ENCODE measurements at regions not wholly inside any gene's neighbourhood (a gene's known extent, or its start where the extent isn't known, plus 50 kb on each side); places are given as distances from the start of the nearest gene placed in this dataset.
"Not testable (repeated sequence)": the region's sequence is repeated elsewhere in the genome, so short reads cannot be mapped to it uniquely, and the experiment has no call there.

DNA sequence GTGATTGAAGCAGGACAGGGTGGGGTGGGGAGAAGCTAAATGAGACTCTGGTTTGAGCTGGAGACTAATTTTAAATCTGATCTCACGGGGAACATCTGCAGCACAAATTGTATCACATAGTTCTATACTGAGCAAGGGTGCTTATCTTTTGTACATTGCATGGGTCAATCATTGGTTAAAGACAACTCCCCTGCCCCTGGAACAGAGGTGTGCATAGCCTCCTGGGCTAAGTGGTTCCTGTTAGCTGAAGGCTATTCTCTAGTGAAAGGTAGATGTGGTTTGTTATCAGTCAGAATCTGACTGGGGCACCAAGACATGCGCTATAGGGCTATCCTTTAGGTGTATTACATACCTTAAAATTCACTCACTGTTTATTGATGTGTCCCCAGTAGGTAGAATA, 103.9 kb upstream of the KITLG start:
- Histone ChIP-seq H3K36me3 (ENCODE audit: control insufficient read depth in 1 of 2, insufficient read depth in 2 of 2, low read length in 2 of 2) (no peaks in the 10 kb centered on the region), H3K27ac (ENCODE audit: low read length) (no peak overlapping the region), H3K27me3 (ENCODE audit: low read depth, low read length) (no peaks in the 10 kb centered on the region), H3K9me3 (ENCODE audit: control insufficient read depth in 1 of 2, low read length in 2 of 2) (no peaks in the 10 kb centered on the region), H3K4me1 (ENCODE audit: control insufficient read depth in 1 of 2, insufficient read depth in 2 of 2, low read length in 2 of 2) (no peaks in the 10 kb centered on the region), H3K4me3 (ENCODE audit: low read depth in 1 of 2, low read length in 2 of 2) (no peak overlapping the region)

DNA sequence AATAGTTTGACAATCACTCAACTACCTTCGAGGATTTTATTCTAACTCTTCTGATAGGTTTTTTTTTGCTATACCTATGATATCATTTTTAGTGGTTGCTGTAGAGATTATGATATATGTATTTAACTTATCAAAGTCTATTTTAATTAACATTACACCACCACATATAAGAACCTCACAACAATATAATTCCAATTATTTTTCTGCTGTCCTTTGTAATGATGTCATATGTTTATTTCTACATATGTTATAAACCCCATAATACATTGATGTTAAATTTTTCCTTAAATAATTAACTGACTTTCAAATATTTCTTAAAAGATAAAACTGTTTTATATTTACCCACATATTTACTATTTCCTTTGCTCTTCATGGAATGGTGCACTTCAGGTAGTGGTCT, 103.4 kb upstream of the KITLG start:
- H3K4me1 ChIP-seq (ENCODE audit: control insufficient read depth in 1 of 2, insufficient read depth in 2 of 2, low read length in 2 of 2) = no peaks in the 10 kb centered on the region
- no peak overlapping the region for H3K4me3 ChIP-seq (ENCODE audit: low read depth in 1 of 2, low read length in 2 of 2)
- H3K27me3 ChIP-seq (ENCODE audit: low read depth, low read length) = no peaks in the 10 kb centered on the region
- no peaks in the 10 kb centered on the region for H3K36me3 ChIP-seq (ENCODE audit: control insufficient read depth in 1 of 2, insufficient read depth in 2 of 2, low read length in 2 of 2)
- no peaks in the 10 kb centered on the region for H3K9me3 ChIP-seq (ENCODE audit: control insufficient read depth in 1 of 2, low read length in 2 of 2)
- H3K27ac ChIP-seq (ENCODE audit: low read length) = no peak overlapping the region

GRCh38 chr12:88681271-88681670, 101.0 kb upstream of the KITLG start:
- no peaks in the 10 kb centered on the region for H3K4me1 ChIP-seq (ENCODE audit: control insufficient read depth in 1 of 2, insufficient read depth in 2 of 2, low read length in 2 of 2)
- H3K27me3 ChIP-seq (ENCODE audit: low read depth, low read length) = no peaks in the 10 kb centered on the region
- no peak overlapping the region for H3K4me3 ChIP-seq (ENCODE audit: low read depth in 1 of 2, low read length in 2 of 2)
- no peaks in the 10 kb centered on the region for H3K36me3 ChIP-seq (ENCODE audit: control insufficient read depth in 1 of 2, insufficient read depth in 2 of 2, low read length in 2 of 2)
- H3K27ac ChIP-seq (ENCODE audit: low read length) = no peak overlapping the region
- no peaks in the 10 kb centered on the region for H3K9me3 ChIP-seq (ENCODE audit: control insufficient read depth in 1 of 2, low read length in 2 of 2)

- Histone ChIP-seq H3K27me3 (ENCODE audit: low read depth, low read length) (no peaks in the 10 kb centered on the region), H3K4me3 (ENCODE audit: low read depth in 1 of 2, low read length in 2 of 2) (no peak overlapping the region), H3K4me1 (ENCODE audit: control insufficient read depth in 1 of 2, insufficient read depth in 2 of 2, low read length in 2 of 2) (no peaks in the 10 kb centered on the region), H3K27ac (ENCODE audit: low read length) (no peak overlapping the region), H3K36me3 (ENCODE audit: control insufficient read depth in 1 of 2, insufficient read depth in 2 of 2, low read length in 2 of 2) (no peaks in the 10 kb centered on the region), H3K9me3 (ENCODE audit: control insufficient read depth in 1 of 2, low read length in 2 of 2) (no peaks in the 10 kb centered on the region)
Measured at GRCh38 chr12:88677464-88677863, 97.2 kb upstream of the KITLG start.

GRCh38 chr12:88667615-88668014, 87.3 kb upstream of the KITLG start:
- not testable (repeated sequence) for H3K4me1 ChIP-seq (ENCODE audit: control insufficient read depth in 1 of 2, insufficient read depth in 2 of 2, low read length in 2 of 2); H3K27ac ChIP-seq (ENCODE audit: low read length); H3K36me3 ChIP-seq (ENCODE audit: control insufficient read depth in 1 of 2, insufficient read depth in 2 of 2, low read length in 2 of 2); H3K4me3 ChIP-seq (ENCODE audit: low read depth in 1 of 2, low read length in 2 of 2); H3K9me3 ChIP-seq (ENCODE audit: control insufficient read depth in 1 of 2, low read length in 2 of 2); H3K27me3 ChIP-seq (ENCODE audit: low read depth, low read length)

- H3K36me3 ChIP-seq (ENCODE audit: control insufficient read depth in 1 of 2, insufficient read depth in 2 of 2, low read length in 2 of 2) = no peaks in the 10 kb centered on the region
Measured at GRCh38 chr12:88665071-88665470, 84.8 kb upstream of the KITLG start.

GRCh38 chr12:88662961-88663360, 82.7 kb upstream of the KITLG start:
- Histone ChIP-seq H3K4me1 (ENCODE audit: control insufficient read depth in 1 of 2, insufficient read depth in 2 of 2, low read length in 2 of 2) (peaks cover 0 to 9% of the 10 kb centered on the region in 2 donors), H3K27ac (ENCODE audit: low read length) (no peak overlapping the region), H3K36me3 (ENCODE audit: control insufficient read depth in 1 of 2, insufficient read depth in 2 of 2, low read length in 2 of 2) (no peaks in the 10 kb centered on the region), H3K27me3 (ENCODE audit: low read depth, low read length) (no peaks in the 10 kb centered on the region), H3K4me3 (ENCODE audit: low read depth in 1 of 2, low read length in 2 of 2) (no peak overlapping the region), H3K9me3 (ENCODE audit: control insufficient read depth in 1 of 2, low read length in 2 of 2) (no peaks in the 10 kb centered on the region)

More at GRCh38 chr12:88665071-88665470, 84.8 kb upstream of the KITLG start:
- H3K4me1 ChIP-seq (ENCODE audit: control insufficient read depth in 1 of 2, insufficient read depth in 2 of 2, low read length in 2 of 2) = peaks cover 0 to 3% of the 10 kb centered on the region in 2 donors
- no peak overlapping the region for H3K4me3 ChIP-seq (ENCODE audit: low read depth in 1 of 2, low read length in 2 of 2)
- no peaks in the 10 kb centered on the region for H3K9me3 ChIP-seq (ENCODE audit: control insufficient read depth in 1 of 2, low read length in 2 of 2)
- H3K27ac ChIP-seq (ENCODE audit: low read length) = no peak overlapping the region
- no peaks in the 10 kb centered on the region for H3K27me3 ChIP-seq (ENCODE audit: low read depth, low read length)

- no peaks in the 10 kb centered on the region for H3K9me3 ChIP-seq (ENCODE audit: control insufficient read depth in 1 of 2, low read length in 2 of 2)
- no peaks in the 10 kb centered on the region for H3K36me3 ChIP-seq (ENCODE audit: control insufficient read depth in 1 of 2, insufficient read depth in 2 of 2, low read length in 2 of 2)
- H3K27ac ChIP-seq (ENCODE audit: low read length) = no peak overlapping the region
- H3K27me3 ChIP-seq (ENCODE audit: low read depth, low read length) = no peaks in the 10 kb centered on the region
- no peak overlapping the region for H3K4me3 ChIP-seq (ENCODE audit: low read depth in 1 of 2, low read length in 2 of 2)
- H3K4me1 ChIP-seq (ENCODE audit: control insufficient read depth in 1 of 2, insufficient read depth in 2 of 2, low read length in 2 of 2) = peaks cover 0 to 6% of the 10 kb centered on the region in 2 donors
Measured at GRCh38 chr12:88662093-88662492, 81.8 kb upstream of the KITLG start.

DNA sequence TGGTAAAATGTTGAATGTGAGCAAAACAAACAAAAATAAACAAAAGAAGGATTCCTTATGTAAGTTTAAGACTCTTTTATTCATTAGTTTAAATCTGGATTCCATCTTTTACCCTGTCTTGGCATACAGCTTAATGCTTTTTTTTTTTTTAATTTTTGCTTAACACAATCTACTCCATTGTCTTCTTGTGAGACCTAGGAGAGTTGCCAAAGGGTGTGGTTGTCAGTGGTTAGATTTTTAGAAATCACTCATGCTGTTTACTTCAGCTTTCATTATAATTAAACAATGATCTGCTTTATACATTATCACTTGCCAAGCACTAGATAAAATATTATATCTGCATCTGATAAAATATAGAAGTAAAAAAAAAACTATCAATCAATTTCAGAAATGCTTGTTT, 77.7 kb upstream of the KITLG start:
- Histone ChIP-seq H3K27ac (ENCODE audit: low read length) (no peak overlapping the region), H3K27me3 (ENCODE audit: low read depth, low read length) (no peaks in the 10 kb centered on the region), H3K9me3 (ENCODE audit: control insufficient read depth in 1 of 2, low read length in 2 of 2) (no peaks in the 10 kb centered on the region), H3K4me1 (ENCODE audit: control insufficient read depth in 1 of 2, insufficient read depth in 2 of 2, low read length in 2 of 2) (peaks cover 0 to 6% of the 10 kb centered on the region in 2 donors), H3K36me3 (ENCODE audit: control insufficient read depth in 1 of 2, insufficient read depth in 2 of 2, low read length in 2 of 2) (no peaks in the 10 kb centered on the region), H3K4me3 (ENCODE audit: low read depth in 1 of 2, low read length in 2 of 2) (no peak overlapping the region)

- H3K4me3 ChIP-seq (ENCODE audit: low read depth in 1 of 2, low read length in 2 of 2) = no peak overlapping the region
- H3K4me1 ChIP-seq (ENCODE audit: control insufficient read depth in 1 of 2, insufficient read depth in 2 of 2, low read length in 2 of 2) = no peaks in the 10 kb centered on the region
- H3K27ac ChIP-seq (ENCODE audit: low read length) = no peak overlapping the region
- no peaks in the 10 kb centered on the region for H3K27me3 ChIP-seq (ENCODE audit: low read depth, low read length)
- no peaks in the 10 kb centered on the region for H3K9me3 ChIP-seq (ENCODE audit: control insufficient read depth in 1 of 2, low read length in 2 of 2)
- no peaks in the 10 kb centered on the region for H3K36me3 ChIP-seq (ENCODE audit: control insufficient read depth in 1 of 2, insufficient read depth in 2 of 2, low read length in 2 of 2)
Measured at GRCh38 chr12:88650715-88651114, 70.4 kb upstream of the KITLG start.

DNA sequence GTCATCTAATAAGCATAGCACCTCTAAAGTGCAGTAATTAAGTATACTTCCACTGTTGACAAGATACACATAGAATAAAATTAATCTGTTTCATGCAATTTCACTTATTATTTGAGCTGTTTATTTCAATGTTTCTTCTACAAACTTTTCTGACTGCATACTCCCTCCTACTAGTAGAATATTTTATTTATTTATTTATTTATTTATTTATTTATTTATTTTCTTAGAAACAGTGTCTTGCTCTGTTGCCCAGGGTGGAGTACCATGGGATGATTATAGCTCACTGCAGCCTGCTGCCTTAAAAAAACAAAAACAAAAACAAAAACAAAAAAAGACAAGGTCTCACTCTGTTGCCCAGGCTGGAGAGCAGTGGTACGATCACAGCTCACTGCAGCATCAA, 68.4 kb upstream of the KITLG start:
- Histone ChIP-seq H3K36me3 (ENCODE audit: control insufficient read depth in 1 of 2, insufficient read depth in 2 of 2, low read length in 2 of 2) (no peaks in the 10 kb centered on the region), H3K27me3 (ENCODE audit: low read depth, low read length) (no peaks in the 10 kb centered on the region), H3K9me3 (ENCODE audit: control insufficient read depth in 1 of 2, low read length in 2 of 2) (no peaks in the 10 kb centered on the region), H3K4me3 (ENCODE audit: low read depth in 1 of 2, low read length in 2 of 2) (no peak overlapping the region), H3K27ac (ENCODE audit: low read length) (no peak overlapping the region), H3K4me1 (ENCODE audit: control insufficient read depth in 1 of 2, insufficient read depth in 2 of 2, low read length in 2 of 2) (no peaks in the 10 kb centered on the region)

DNA sequence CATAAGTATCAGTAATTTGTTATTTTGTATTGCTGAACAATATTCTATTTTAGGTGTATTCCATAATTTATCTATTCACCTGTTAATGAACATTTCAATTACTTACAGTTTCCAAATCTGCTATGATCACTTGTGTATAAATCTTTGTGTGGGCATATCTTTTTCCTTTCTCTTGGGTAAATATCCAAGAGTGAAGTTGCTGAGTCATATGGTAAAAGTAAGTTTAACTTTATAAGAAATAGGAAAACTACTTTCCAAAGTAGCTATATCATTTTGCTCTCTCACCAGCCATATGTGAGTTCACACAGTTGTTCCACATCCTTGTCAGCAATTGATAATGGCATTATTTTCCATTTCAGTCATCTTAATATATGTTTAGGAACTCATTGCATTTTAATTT, 66.6 kb upstream of the KITLG start:
- H3K4me1 ChIP-seq (ENCODE audit: control insufficient read depth in 1 of 2, insufficient read depth in 2 of 2, low read length in 2 of 2) = no peaks in the 10 kb centered on the region
- H3K9me3 ChIP-seq (ENCODE audit: control insufficient read depth in 1 of 2, low read length in 2 of 2) = no peaks in the 10 kb centered on the region
- no peak overlapping the region for H3K27ac ChIP-seq (ENCODE audit: low read length)
- H3K4me3 ChIP-seq (ENCODE audit: low read depth in 1 of 2, low read length in 2 of 2) = no peak overlapping the region
- H3K27me3 ChIP-seq (ENCODE audit: low read depth, low read length) = no peaks in the 10 kb centered on the region
- no peaks in the 10 kb centered on the region for H3K36me3 ChIP-seq (ENCODE audit: control insufficient read depth in 1 of 2, insufficient read depth in 2 of 2, low read length in 2 of 2)
